ENCODE measurements at regions not wholly inside any gene's neighbourhood (a gene's known extent, or its start where the extent isn't known, plus 50 kb on each side); places are given as distances from the start of the nearest gene placed in this dataset.

- TF ChIP-seq, protein P1, sequence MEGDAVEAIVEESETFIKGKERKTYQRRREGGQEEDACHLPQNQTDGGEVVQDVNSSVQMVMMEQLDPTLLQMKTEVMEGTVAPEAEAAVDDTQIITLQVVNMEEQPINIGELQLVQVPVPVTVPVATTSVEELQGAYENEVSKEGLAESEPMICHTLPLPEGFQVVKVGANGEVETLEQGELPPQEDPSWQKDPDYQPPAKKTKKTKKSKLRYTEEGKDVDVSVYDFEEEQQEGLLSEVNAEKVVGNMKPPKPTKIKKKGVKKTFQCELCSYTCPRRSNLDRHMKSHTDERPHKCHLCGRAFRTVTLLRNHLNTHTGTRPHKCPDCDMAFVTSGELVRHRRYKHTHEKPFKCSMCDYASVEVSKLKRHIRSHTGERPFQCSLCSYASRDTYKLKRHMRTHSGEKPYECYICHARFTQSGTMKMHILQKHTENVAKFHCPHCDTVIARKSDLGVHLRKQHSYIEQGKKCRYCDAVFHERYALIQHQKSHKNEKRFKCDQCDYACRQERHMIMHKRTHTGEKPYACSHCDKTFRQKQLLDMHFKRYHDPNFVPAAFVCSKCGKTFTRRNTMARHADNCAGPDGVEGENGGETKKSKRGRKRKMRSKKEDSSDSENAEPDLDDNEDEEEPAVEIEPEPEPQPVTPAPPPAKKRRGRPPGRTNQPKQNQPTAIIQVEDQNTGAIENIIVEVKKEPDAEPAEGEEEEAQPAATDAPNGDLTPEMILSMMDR (IDR thresholded peaks at IDR 0.05) = no peak
- no peak for TF ChIP-seq POLR2A (IDR thresholded peaks at IDR 0.05)
- TF ChIP-seq POLR2AphosphoS5 (IDR thresholded peaks at IDR 0.05) = no peak
- no peak for TF ChIP-seq EP300 (IDR thresholded peaks at IDR 0.05; ENCODE audit: low read depth)
Measured at GRCh38 chr2:67465623-67466022, 68.5 kb downstream of the ETAA1 start.

Measured in transverse colon (tissue), 4 donors.